ENCODE measurements at regions not wholly inside any gene's neighbourhood (a gene's known extent, or its start where the extent isn't known, plus 50 kb on each side); places are given as distances from the start of the nearest gene placed in this dataset.

- no peak overlapping the region for H3K27ac Mint-ChIP-seq
- 86 to 97% methylated on average over 5 to 8 of the region's 8 CpGs for WGBS, 2 experiments (ENCODE audit: insufficient coverage in 1 of 2, insufficient read length in 1 of 2)
These were observed 64.8 kb upstream of the LOXL4 start for GRCh38 chr10:98332623-98333269.

GRCh38 chr10:98331885-98332284, 63.9 kb upstream of the LOXL4 start:
- Histone ChIP-seq H3K9ac (ENCODE audit: extremely low read depth, low read length, poor library complexity, severe bottlenecking) (no peak overlapping the region), H3K4me3 (ENCODE audit: low read length) (no peak overlapping the region), H3K36me3 (ENCODE audit: control insufficient read depth, insufficient read depth, low read length) (no peaks in the 10 kb centered on the region), H3K9me3 (ENCODE audit: control insufficient read depth, low read length) (no peaks in the 10 kb centered on the region), H3K27ac (ENCODE audit: low read depth, low read length) (no peak overlapping the region), H3K27me3 (ENCODE audit: control insufficient read depth, insufficient read depth, low read length, poor library complexity, severe bottlenecking) (no peaks in the 10 kb centered on the region), H3K4me1 (ENCODE audit: control insufficient read depth, insufficient read depth, low read length) (no peaks in the 10 kb centered on the region)
- peak; percentile 88 for DNase-seq
- Mint-ChIP-seq H3K36me3 (ENCODE audit: low read depth) (no peaks in the 10 kb centered on the region), H3K9me3 (no peaks in the 10 kb centered on the region), H3K4me3 (no peak overlapping the region), H3K4me1 (no peaks in the 10 kb centered on the region), H3K27me3 (ENCODE audit: insufficient read depth) (no peaks in the 10 kb centered on the region), H3K27ac (no peak overlapping the region)
- 54 to 83% methylated on average over 2 to 6 of the region's 6 CpGs for WGBS, 2 experiments (ENCODE audit: insufficient coverage in 1 of 2, insufficient read length in 1 of 2)
- peak; percentile 82 for TF ChIP-seq CTCF (conservative IDR thresholded peaks at IDR 0.05)

More at GRCh38 chr10:98332623-98333269, 64.8 kb upstream of the LOXL4 start:
- Mint-ChIP-seq H3K9me3 (no peaks in the 10 kb centered on the region), H3K4me3 (no peak overlapping the region), H3K4me1 (no peaks in the 10 kb centered on the region), H3K27me3 (ENCODE audit: insufficient read depth) (no peaks in the 10 kb centered on the region), H3K36me3 (ENCODE audit: low read depth) (no peaks in the 10 kb centered on the region)
- Histone ChIP-seq H3K27ac (ENCODE audit: low read depth, low read length) (no peak overlapping the region), H3K36me3 (ENCODE audit: control insufficient read depth, insufficient read depth, low read length) (no peaks in the 10 kb centered on the region), H3K4me3 (ENCODE audit: low read length) (no peak overlapping the region), H3K4me1 (ENCODE audit: control insufficient read depth, insufficient read depth, low read length) (no peaks in the 10 kb centered on the region), H3K9ac (ENCODE audit: extremely low read depth, low read length, poor library complexity, severe bottlenecking) (no peak overlapping the region), H3K27me3 (ENCODE audit: control insufficient read depth, insufficient read depth, low read length, poor library complexity, severe bottlenecking) (no peaks in the 10 kb centered on the region), H3K9me3 (ENCODE audit: control insufficient read depth, low read length) (no peaks in the 10 kb centered on the region)
- TF ChIP-seq CTCF (conservative IDR thresholded peaks at IDR 0.05): no peak
- no peak for DNase-seq

GRCh38 chr10:98330987-98331386, 63.0 kb upstream of the LOXL4 start:
- H3K9me3 Mint-ChIP-seq: no peaks in the 10 kb centered on the region
- 90 to 93% methylated on average over 7 of the region's 7 CpGs for WGBS, 2 experiments (ENCODE audit: insufficient coverage in 1 of 2, insufficient read length in 1 of 2)
- no peak overlapping the region for H3K9ac ChIP-seq (ENCODE audit: extremely low read depth, low read length, poor library complexity, severe bottlenecking)
- peaks cover 1% of the 10 kb centered on the region for H3K27me3 Mint-ChIP-seq (ENCODE audit: insufficient read depth)
- H3K9me3 ChIP-seq (ENCODE audit: control insufficient read depth, low read length): no peaks in the 10 kb centered on the region
- no peak for TF ChIP-seq CTCF (conservative IDR thresholded peaks at IDR 0.05)
- no peaks in the 10 kb centered on the region for H3K4me1 ChIP-seq (ENCODE audit: control insufficient read depth, insufficient read depth, low read length)
- no peaks in the 10 kb centered on the region for H3K27me3 ChIP-seq (ENCODE audit: control insufficient read depth, insufficient read depth, low read length, poor library complexity, severe bottlenecking)
- H3K4me3 Mint-ChIP-seq: no peak overlapping the region
- no peaks in the 10 kb centered on the region for H3K36me3 ChIP-seq (ENCODE audit: control insufficient read depth, insufficient read depth, low read length)
- no peak overlapping the region for H3K27ac Mint-ChIP-seq
- no peak overlapping the region for H3K4me3 ChIP-seq (ENCODE audit: low read length)
- no peaks in the 10 kb centered on the region for H3K36me3 Mint-ChIP-seq (ENCODE audit: low read depth)
- no peaks in the 10 kb centered on the region for H3K4me1 Mint-ChIP-seq
- no peak overlapping the region for H3K27ac ChIP-seq (ENCODE audit: low read depth, low read length)
- DNase-seq: no peak

All from endodermal cell (in vitro differentiated cells).